A549 (cell line): ENCODE measurements at regions not wholly inside any gene's neighbourhood (a gene's known extent, or its start where the extent isn't known, plus 50 kb on each side); places are given as distances from the start of the nearest gene placed in this dataset.

Experiments used
- ATAC-seq, 2 experiments: fragments of 200-7000 bp in 1 of 2; fragments of >200 bp in 1 of 2; cut with Nextera tagmentation in 1 of 2; cut with Tn5 transposase in 1 of 2; 3 replicates each; pipeline versions ENCODE4 v1.8.0 to v1.9.1; 2018 to 2020; ENCODE audit warnings: mild to moderate bottlenecking in 1 of 2, moderate library complexity in 1 of 2
- CTCF ChIA-PET: fragments of 300-600 bp; sonication (Branson Sonifier 250); formaldehyde crosslinking; extraction: SDS; loops from one replicate; lab custom pipeline; 2021; ENCODE audit warnings: antibody characterized with exemption, inconsistent platforms; lab: Yijun Ruan, JAX
- POLR2A ChIA-PET: fragments of 350-600 bp; formaldehyde crosslinking; extraction: SDS; loops from one replicate; lab custom pipeline; 2021; ENCODE audit warnings: antibody characterized with exemption, inconsistent platforms; lab: Yijun Ruan, JAX
- DNase-seq, 2 experiments: peaks; one replicate each; pipeline versions ENCODE4 v3.0.0 to v3.0.0-alpha.2; 2011 to 2016; ENCODE audit warnings: low read depth in 1 of 2, low spot score in 1 of 2
- FAIRE-seq: peaks from 2 replicates; lab custom pipeline; 2011; peaks lifted over from hg19 to GRCh38; lab: Jason Lieb, UNC
- H3K27ac ChIP-seq, 2 experiments: fragments of >200 bp; sonication (Bioruptor Twin); formaldehyde crosslinking; 3 replicates each; pipeline ENCODE4 v1.5.1; 2016 to 2017
- H3K4me1 ChIP-seq: fragments of >200 bp; sonication (Bioruptor Twin); formaldehyde crosslinking; 3 replicates; pipeline ENCODE4 v1.6.1; 2016
- H3K4me2 ChIP-seq: fragments of >200 bp; sonication (Bioruptor Twin); formaldehyde crosslinking; 3 replicates; pipeline ENCODE4 v1.6.1; 2016
- H3K4me3 ChIP-seq: fragments of >200 bp; sonication (Bioruptor Twin); formaldehyde crosslinking; 3 replicates; pipeline ENCODE4 v1.5.1; 2016
- H3K9me3 ChIP-seq: fragments of >200 bp; sonication (Bioruptor Twin); formaldehyde crosslinking; 3 replicates; pipeline ENCODE4 v1.6.1; 2016
- CBX2 ChIP-seq: fragments of 200-600 bp; sonication (generic); IDR thresholded peaks from 2 replicates; pipeline ENCODE4 v1.6.1; 2016; ENCODE audit warnings: low read depth, mild to moderate bottlenecking, borderline replicate concordance
- CBX8 ChIP-seq: fragments of 200-600 bp; sonication (generic); IDR thresholded peaks from 2 replicates; pipeline ENCODE4 v1.6.1; 2016
- CEBPB ChIP-seq, 2 experiments: fragments of >200 bp in 1 of 2; sonication (Bioruptor Twin) in 1 of 2; formaldehyde crosslinking in 1 of 2; IDR thresholded peaks; 2 replicates each; pipeline ENCODE4 v1.6.1; 2012 to 2016
- EP300 ChIP-seq, 2 experiments: fragments of >200 bp; sonication (Bioruptor Twin); formaldehyde crosslinking; IDR thresholded peaks; 2 replicates in 1 of 2; 3 replicates in 1 of 2; pipeline ENCODE4 v1.6.1; 2016 to 2017
- ESRRA ChIP-seq: fragments of 150-350 bp; IDR thresholded peaks from 2 replicates; pipeline ENCODE4 v1.6.1; 2014; ENCODE audit warnings: mild to moderate bottlenecking, low read length, borderline replicate concordance
- FOSB ChIP-seq: fragments of 250-450 bp; sonication (Bioruptor Pico); IDR thresholded peaks from 2 replicates; pipeline ENCODE4 v1.5.0; 2020; ENCODE audit warnings: mild to moderate bottlenecking, moderate library complexity
- FOSL2 ChIP-seq, 2 experiments: fragments of 450-650 bp in 1 of 2; fragments of >200 bp in 1 of 2; sonication (Bioruptor Twin) in 1 of 2; formaldehyde crosslinking; IDR thresholded peaks; 2 replicates each; pipeline versions ENCODE4 v1.5.0 to v1.6.1; 2016 to 2020; ENCODE audit warnings: mild to moderate bottlenecking in 1 of 2, moderate library complexity in 1 of 2
- GATA3 ChIP-seq: IDR thresholded peaks from 2 replicates; pipeline ENCODE4 v1.6.1; 2012; ENCODE audit warnings: borderline replicate concordance
- HDAC2 ChIP-seq: fragments of 200-600 bp; sonication (generic); IDR thresholded peaks from 2 replicates; pipeline ENCODE4 v1.6.1; 2016
- HOXB13 ChIP-seq: fragments of 250-450 bp; sonication (Bioruptor Pico); IDR thresholded peaks from 2 replicates; pipeline ENCODE4 v1.5.0; 2020; ENCODE audit warnings: low read depth, mild to moderate bottlenecking, moderate library complexity
- HOXB5 ChIP-seq: fragments of 250-450 bp; sonication (Bioruptor Pico); IDR thresholded peaks from 2 replicates; pipeline ENCODE4 v1.5.0; 2020; ENCODE audit warnings: mild to moderate bottlenecking, moderate library complexity
- KDM1A ChIP-seq: fragments of 200-600 bp; sonication (generic); IDR thresholded peaks from 2 replicates; pipeline ENCODE4 v1.6.1; 2016; ENCODE audit warnings: low read depth, mild to moderate bottlenecking
- MAZ ChIP-seq: fragments of 150-350 bp; IDR thresholded peaks from 2 replicates; pipeline ENCODE4 v1.6.1; 2014; ENCODE audit warnings: antibody characterized with exemption, low read depth, low read length, borderline replicate concordance
- NFE2L2 ChIP-seq: fragments of 150-350 bp; conservative IDR thresholded peaks from 2 replicates; pipeline ENCODE4 v1.6.1; 2014; ENCODE audit warnings: low read length
- PBX3 ChIP-seq: IDR thresholded peaks from 2 replicates; pipeline ENCODE4 v1.6.1; 2012
- PHF8 ChIP-seq: fragments of 200-600 bp; sonication (generic); IDR thresholded peaks from 2 replicates; pipeline ENCODE4 v1.6.1; 2016; ENCODE audit warnings: low read depth, mild to moderate bottlenecking, antibody characterized with exemption, moderate library complexity, borderline replicate concordance
- POLR2A ChIP-seq: IDR thresholded peaks from 2 replicates; pipeline ENCODE4 v1.6.1; 2012; ENCODE audit warnings: mild to moderate bottlenecking, low read length
- POLR2AphosphoS2 ChIP-seq: conservative IDR thresholded peaks from 2 replicates; pipeline ENCODE4 v1.6.1; 2012; ENCODE audit warnings: low read length, improper control_type of control experiment, inconsistent platforms
- RCOR1 ChIP-seq: fragments of 150-350 bp; IDR thresholded peaks from 2 replicates; pipeline ENCODE4 v1.6.1; 2014; ENCODE audit warnings: antibody characterized with exemption, low read length, low read depth
- RFX5 ChIP-seq: fragments of 450-650 bp; IDR thresholded peaks from 2 replicates; pipeline ENCODE4 v1.7.1; 2014; ENCODE audit warnings: antibody characterized with exemption, mild to moderate bottlenecking, moderate library complexity
- RNF2 ChIP-seq: fragments of 200-600 bp; sonication (generic); IDR thresholded peaks from 2 replicates; pipeline ENCODE4 v1.6.1; 2016; ENCODE audit warnings: low read depth, mild to moderate bottlenecking, antibody characterized with exemption, moderate library complexity, borderline replicate concordance
- SMC3 ChIP-seq: fragments of >200 bp; sonication (Bioruptor Twin); formaldehyde crosslinking; IDR thresholded peaks from 3 replicates; pipeline ENCODE4 v1.6.1; 2018; ENCODE audit warnings: inconsistent platforms
- ZC3H11A ChIP-seq: fragments of 450-650 bp; IDR thresholded peaks from 2 replicates; pipeline ENCODE4 v1.6.1; 2014; ENCODE audit warnings: antibody characterized with exemption, mild to moderate bottlenecking
- ZNF302 ChIP-seq: fragments of 250-450 bp; sonication (Bioruptor Pico); IDR thresholded peaks from 2 replicates; pipeline ENCODE4 v1.9.0; 2021; ENCODE audit warnings: inconsistent platforms, mild to moderate bottlenecking, moderate library complexity
- WGBS: methylation state at CpG from one replicate; pipeline ENCODE4 v1.1.6; 2017; ENCODE audit errors: missing lambda C conversion rate; 5-methylcytosine and 5-hydroxymethylcytosine counted together
- TF ChIP-seq, protein P1 (sequence below): IDR thresholded peaks from 2 replicates; pipeline ENCODE4 v1.6.1; 2012
- TF ChIP-seq, protein P2 (sequence below): fragments of 150-350 bp; IDR thresholded peaks from 2 replicates; pipeline ENCODE4 v1.6.1; 2014; ENCODE audit warnings: low read depth, mild to moderate bottlenecking, low read length
- TF ChIP-seq, protein P3 (sequence below): fragments of 450-650 bp; IDR thresholded peaks from 2 replicates; pipeline ENCODE4 v1.6.1; 2014; ENCODE audit warnings: antibody characterized with exemption
- TF ChIP-seq, protein P4 (sequence below): fragments of >200 bp; sonication (Bioruptor Twin); formaldehyde crosslinking; IDR thresholded peaks from 3 replicates; pipeline ENCODE4 v1.6.1; 2016

DNA sequence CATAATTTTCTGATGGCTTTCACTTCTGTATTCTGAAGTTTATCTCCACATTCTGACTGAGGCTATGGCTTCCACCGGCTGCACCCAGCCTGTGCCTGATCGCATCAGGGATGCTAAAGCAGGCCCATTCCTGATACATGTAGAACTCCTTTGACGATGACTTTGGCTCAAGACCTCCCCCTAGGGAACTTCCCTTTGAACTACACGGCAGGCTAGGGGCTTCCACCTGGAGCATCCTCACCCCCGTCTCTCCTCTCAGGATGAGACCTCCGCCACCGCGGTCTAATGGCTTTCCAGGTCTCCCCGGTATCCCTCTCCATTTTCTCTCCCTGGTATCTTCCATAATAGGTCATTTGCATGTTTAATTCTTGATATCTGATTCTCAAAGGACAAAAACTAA lies 214.9 kb upstream of the CHST9 start:
- ChIA-PET CTCF (no interaction called here), POLR2A (no interaction called here)
- ATAC-seq (no peak), DNase-seq (no peak), FAIRE-seq (no peak)
- H3K9me3 ChIP-seq = no peaks in the 10 kb centered on the region
- 46% methylated on average over 9 of the region's 9 CpGs for WGBS
- no peak overlapping the region for H3K27ac ChIP-seq
- H3K4me3 ChIP-seq = no peak overlapping the region
- H3K4me1 ChIP-seq = no peaks in the 10 kb centered on the region
- TF ChIP-seq CEBPB (IDR thresholded peaks at IDR 0.05) (no peak), CBX2 (no peak), HOXB5 (CRISPR knock-in tag) (no peak), FOSB (CRISPR knock-in tag) (no peak), ZNF302 (no peak), EP300 (IDR thresholded peaks at IDR 0.05) (no peak), POLR2AphosphoS2 (no peak), PHF8 (no peak), PBX3 (no peak), KDM1A (no peak), MAZ (no peak), RCOR1 (no peak), RFX5 (no peak)
- TF ChIP-seq, protein P1, sequence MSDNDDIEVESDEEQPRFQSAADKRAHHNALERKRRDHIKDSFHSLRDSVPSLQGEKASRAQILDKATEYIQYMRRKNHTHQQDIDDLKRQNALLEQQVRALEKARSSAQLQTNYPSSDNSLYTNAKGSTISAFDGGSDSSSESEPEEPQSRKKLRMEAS = no peak
- TF ChIP-seq, protein P2, sequence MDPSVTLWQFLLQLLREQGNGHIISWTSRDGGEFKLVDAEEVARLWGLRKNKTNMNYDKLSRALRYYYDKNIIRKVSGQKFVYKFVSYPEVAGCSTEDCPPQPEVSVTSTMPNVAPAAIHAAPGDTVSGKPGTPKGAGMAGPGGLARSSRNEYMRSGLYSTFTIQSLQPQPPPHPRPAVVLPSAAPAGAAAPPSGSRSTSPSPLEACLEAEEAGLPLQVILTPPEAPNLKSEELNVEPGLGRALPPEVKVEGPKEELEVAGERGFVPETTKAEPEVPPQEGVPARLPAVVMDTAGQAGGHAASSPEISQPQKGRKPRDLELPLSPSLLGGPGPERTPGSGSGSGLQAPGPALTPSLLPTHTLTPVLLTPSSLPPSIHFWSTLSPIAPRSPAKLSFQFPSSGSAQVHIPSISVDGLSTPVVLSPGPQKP = no peak
- TF ChIP-seq, protein P3, sequence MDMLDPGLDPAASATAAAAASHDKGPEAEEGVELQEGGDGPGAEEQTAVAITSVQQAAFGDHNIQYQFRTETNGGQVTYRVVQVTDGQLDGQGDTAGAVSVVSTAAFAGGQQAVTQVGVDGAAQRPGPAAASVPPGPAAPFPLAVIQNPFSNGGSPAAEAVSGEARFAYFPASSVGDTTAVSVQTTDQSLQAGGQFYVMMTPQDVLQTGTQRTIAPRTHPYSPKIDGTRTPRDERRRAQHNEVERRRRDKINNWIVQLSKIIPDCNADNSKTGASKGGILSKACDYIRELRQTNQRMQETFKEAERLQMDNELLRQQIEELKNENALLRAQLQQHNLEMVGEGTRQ = no peak
- no peak overlapping the region for H3K4me2 ChIP-seq

- Histone ChIP-seq H3K27ac (no peak overlapping the region), H3K4me2 (no peak overlapping the region), H3K9me3 (no peaks in the 10 kb centered on the region), H3K4me1 (no peaks in the 10 kb centered on the region), H3K4me3 (no peak overlapping the region)
- FAIRE-seq (no peak), DNase-seq (no peak), ATAC-seq (no peak)
- POLR2A ChIA-PET = no interaction called here
- CTCF ChIA-PET = no interaction called here
- TF ChIP-seq MAZ = no peak
- TF ChIP-seq, protein P1 = no peak
- TF ChIP-seq GATA3 = no peak
- TF ChIP-seq HOXB13 (CRISPR knock-in tag) = no peak
- TF ChIP-seq CBX8 = no peak
- no peak for TF ChIP-seq POLR2A
- TF ChIP-seq HDAC2 = no peak
- 0% methylated on average over 1 of the region's 1 CpG for WGBS
These were observed 210.6 kb upstream of the CHST9 start for GRCh38 chr18:27395752-27396151.

- ATAC-seq (no peak), FAIRE-seq (no peak), DNase-seq (no peak)
- CTCF ChIA-PET = no interaction called here
- Histone ChIP-seq H3K27ac (no peak overlapping the region), H3K4me2 (no peak overlapping the region), H3K9me3 (no peaks in the 10 kb centered on the region), H3K4me1 (no peaks in the 10 kb centered on the region), H3K4me3 (no peak overlapping the region)
- WGBS = 14% methylated on average over 3 of the region's 3 CpGs
- POLR2A ChIA-PET = no interaction called here
- TF ChIP-seq GATA3 (no peak), SMC3 (no peak), POLR2AphosphoS2 (no peak), KDM1A (no peak), HOXB13 (CRISPR knock-in tag) (no peak), MAZ (no peak), CBX2 (no peak), FOSL2 (IDR thresholded peaks at IDR 0.05) (no peak), FOSL2 (CRISPR knock-in tag; IDR thresholded peaks at IDR 0.05) (no peak), NFE2L2 (no peak), ZC3H11A (no peak), ESRRA (no peak), EP300 (IDR thresholded peaks at IDR 0.05) (no peak), CBX8 (no peak), ZNF302 (no peak), RNF2 (no peak)
- TF ChIP-seq, protein P3 = no peak
- TF ChIP-seq, protein P4, sequence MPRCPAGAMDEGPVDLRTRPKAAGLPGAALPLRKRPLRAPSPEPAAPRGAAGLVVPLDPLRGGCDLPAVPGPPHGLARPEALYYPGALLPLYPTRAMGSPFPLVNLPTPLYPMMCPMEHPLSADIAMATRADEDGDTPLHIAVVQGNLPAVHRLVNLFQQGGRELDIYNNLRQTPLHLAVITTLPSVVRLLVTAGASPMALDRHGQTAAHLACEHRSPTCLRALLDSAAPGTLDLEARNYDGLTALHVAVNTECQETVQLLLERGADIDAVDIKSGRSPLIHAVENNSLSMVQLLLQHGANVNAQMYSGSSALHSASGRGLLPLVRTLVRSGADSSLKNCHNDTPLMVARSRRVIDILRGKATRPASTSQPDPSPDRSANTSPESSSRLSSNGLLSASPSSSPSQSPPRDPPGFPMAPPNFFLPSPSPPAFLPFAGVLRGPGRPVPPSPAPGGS = no peak
These were observed 209.6 kb upstream of the CHST9 start for GRCh38 chr18:27394687-27395086.
